H1 (cell line): ENCODE measurements at regions not wholly inside any gene's neighbourhood (a gene's known extent, or its start where the extent isn't known, plus 50 kb on each side); places are given as distances from the start of the nearest gene placed in this dataset.

ENCODE experiments used
- CTCF ChIA-PET: fragments of 300-600 bp; sonication (Branson Sonifier 250); formaldehyde crosslinking; loops from one replicate; lab custom pipeline; 2021; ENCODE audit not compliant: partially characterized antibody; lab: Charles Lee
- POLR2A ChIA-PET: fragments of 300-600 bp; sonication (Branson Sonifier 250); formaldehyde crosslinking; loops from one replicate; lab custom pipeline; 2021; ENCODE audit warnings: inconsistent platforms; ENCODE audit not compliant: partially characterized antibody; lab: Charles Lee
- DNase-seq, 2 experiments: peaks; one replicate each; pipeline versions ENCODE4 v3.0.0 to v3.0.0-alpha.2; 2010 to 2022; ENCODE audit warnings: low spot score in 2 of 2, low read depth in 1 of 2, mixed read lengths in 1 of 2
- FAIRE-seq: peaks from 2 replicates; lab custom pipeline; 2011; peaks lifted over from hg19 to GRCh38; lab: Jason Lieb, UNC
- H2AFZ ChIP-seq: 2 replicates; pipeline ENCODE4 v1.8.1; 2012; ENCODE audit warnings: low read length, inconsistent platforms
- H2AK5ac ChIP-seq: 2 replicates; pipeline ENCODE4 v1.6.1; 2013; ENCODE audit warnings: low read depth, low read length
- H2BK120ac ChIP-seq: replicated peaks from 2 replicates; pipeline ENCODE3; 2013; ENCODE audit warnings: low read depth, low read length, inconsistent platforms
- H2BK12ac ChIP-seq: 2 replicates; pipeline ENCODE4 v1.6.1; 2013; ENCODE audit warnings: low read depth, low read length
- H2BK15ac ChIP-seq: 2 replicates; pipeline ENCODE4 v1.6.1; 2013; ENCODE audit warnings: low read length
- H2BK20ac ChIP-seq: 2 replicates; pipeline ENCODE4 v1.6.1; 2013; ENCODE audit warnings: low read length
- H2BK5ac ChIP-seq: 2 replicates; pipeline ENCODE4 v1.6.1; 2013; ENCODE audit warnings: low read depth, low read length
- H3K14ac ChIP-seq: 2 replicates; pipeline ENCODE4 v1.6.1; 2013; ENCODE audit warnings: inconsistent platforms; ENCODE audit not compliant: insufficient read length
- H3K18ac ChIP-seq: 2 replicates; pipeline ENCODE4 v1.6.1; 2013; ENCODE audit warnings: low read length; ENCODE audit errors: extremely low read depth
- H3K23ac ChIP-seq: 2 replicates; pipeline ENCODE4 v1.6.1; 2013; ENCODE audit warnings: inconsistent platforms; ENCODE audit not compliant: insufficient read length
- H3K23me2 ChIP-seq: 2 replicates; pipeline ENCODE4 v1.6.1; 2013; ENCODE audit warnings: low read depth, low read length
- H3K27ac ChIP-seq: 2 replicates; pipeline ENCODE4 v1.6.1; 2011; ENCODE audit warnings: low read depth, low read length, inconsistent platforms
- H3K27me3 ChIP-seq, 4 experiments: replicated peaks in 1 of 4; 1 replicate in 1 of 4; 2 replicates in 3 of 4; pipeline versions ENCODE4 v1.6.1 to v1.8.1; 2011 to 2013; ENCODE audit warnings: low read length in 3 of 4, mild to moderate bottlenecking in 3 of 4, inconsistent platforms in 2 of 4, mixed read lengths in 2 of 4, moderate library complexity in 1 of 4; ENCODE audit not compliant: control insufficient read depth in 3 of 4, insufficient read depth in 3 of 4; ENCODE audit errors: extremely low read depth in 1 of 4
- H3K36me3 ChIP-seq, 4 experiments: 2 replicates each; pipeline versions ENCODE4 v1.6.1 to v1.8.1; 2011 to 2013; ENCODE audit warnings: mild to moderate bottlenecking in 4 of 4, low read length in 3 of 4, moderate library complexity in 2 of 4, control low read depth in 1 of 4, inconsistent platforms in 1 of 4; ENCODE audit not compliant: insufficient read depth in 4 of 4, control insufficient read depth in 2 of 4
- H3K4ac ChIP-seq: replicated peaks from 2 replicates; pipeline ENCODE3; 2013; ENCODE audit warnings: low read length, low read depth, mixed read lengths, inconsistent platforms; ENCODE audit not compliant: insufficient read length
- H3K4me1 ChIP-seq, 4 experiments: replicated peaks in 1 of 4; 1 replicate in 1 of 4; 2 replicates in 3 of 4; pipeline versions ENCODE4 v1.6.1 to v1.8.1; 2011 to 2013; ENCODE audit warnings: low read length in 3 of 4, inconsistent platforms in 2 of 4, mixed read lengths in 1 of 4; ENCODE audit not compliant: insufficient read depth in 4 of 4, control insufficient read depth in 3 of 4
- H3K4me2 ChIP-seq, 2 experiments: 2 replicates each; pipeline versions ENCODE4 v1.6.1 to v1.8.1; 2011 to 2013; ENCODE audit warnings: low read depth in 2 of 2, low read length in 2 of 2, control low read depth in 1 of 2, inconsistent platforms in 1 of 2, mild to moderate bottlenecking in 1 of 2; ENCODE audit not compliant: insufficient read depth in 1 of 2
- H3K4me3 ChIP-seq, 4 experiments: fragments of 200-600, 300-600 bp in 1 of 4; sonication (generic), shearing (Covaris generic), sonication (Bioruptor Twin) in 1 of 4; 2 replicates each; pipeline versions ENCODE4 v1.5.1 to v1.8.1; 2011 to 2016; ENCODE audit warnings: low read length in 4 of 4, low read depth in 3 of 4, control low read depth in 2 of 4, inconsistent platforms in 2 of 4, mild to moderate bottlenecking in 2 of 4, mixed read lengths in 1 of 4, moderate library complexity in 1 of 4; ENCODE audit not compliant: insufficient read depth in 2 of 4; ENCODE audit errors: extremely low read depth in 1 of 4
- H3K56ac ChIP-seq: replicated peaks from 2 replicates; pipeline ENCODE3; 2013; ENCODE audit warnings: low read depth, mild to moderate bottlenecking, mixed read lengths, low read length, inconsistent platforms; ENCODE audit not compliant: insufficient read length
- H3K79me1 ChIP-seq: 2 replicates; pipeline ENCODE4 v1.6.1; 2013; ENCODE audit warnings: low read depth, low read length, control low read depth
- H3K79me2 ChIP-seq, 2 experiments: 2 replicates each; pipeline versions ENCODE4 v1.6.1 to v1.8.1; 2012 to 2013; ENCODE audit warnings: low read length in 2 of 2, mild to moderate bottlenecking in 2 of 2, inconsistent platforms in 1 of 2; ENCODE audit not compliant: insufficient read depth in 2 of 2, control insufficient read depth in 1 of 2
- H3K9ac ChIP-seq, 4 experiments: replicated peaks in 1 of 4; 1 replicate in 1 of 4; 2 replicates in 3 of 4; pipeline versions ENCODE4 v1.6.1 to v1.8.1; 2011 to 2013; ENCODE audit warnings: low read depth in 3 of 4, low read length in 3 of 4, control low read depth in 2 of 4, mild to moderate bottlenecking in 2 of 4, moderate library complexity in 2 of 4, inconsistent platforms in 1 of 4; ENCODE audit errors: extremely low read depth in 1 of 4
- H3K9me3 ChIP-seq, 2 experiments: 2 replicates each; pipeline versions ENCODE4 v1.6.1 to v1.8.1; 2012 to 2013; ENCODE audit warnings: mild to moderate bottlenecking in 2 of 2, moderate library complexity in 2 of 2, control low read depth in 1 of 2, inconsistent platforms in 1 of 2, low read depth in 1 of 2, low read length in 1 of 2, mixed read lengths in 1 of 2; ENCODE audit not compliant: insufficient read depth in 2 of 2
- H4K20me1 ChIP-seq, 2 experiments: replicated peaks in 1 of 2; 2 replicates each; pipeline versions ENCODE3 to v1.8.1; 2011 to 2013; ENCODE audit warnings: inconsistent platforms in 2 of 2, low read length in 2 of 2, mild to moderate bottlenecking in 1 of 2; ENCODE audit not compliant: insufficient read depth in 2 of 2, control insufficient read depth in 1 of 2
- H4K5ac ChIP-seq: 2 replicates; pipeline ENCODE4 v1.6.1; 2013; ENCODE audit warnings: low read length, low read depth, mixed read lengths, inconsistent platforms; ENCODE audit not compliant: insufficient read length
- H4K8ac ChIP-seq: 2 replicates; pipeline ENCODE4 v1.8.0; 2013; ENCODE audit warnings: mild to moderate bottlenecking, moderate library complexity, low read length, inconsistent platforms; ENCODE audit not compliant: insufficient read depth; ENCODE audit errors: extremely low read depth
- H4K91ac ChIP-seq: replicated peaks from 2 replicates; pipeline ENCODE3; 2013; ENCODE audit warnings: low read length, mixed read lengths, inconsistent platforms; ENCODE audit not compliant: insufficient read length
- ASH2L ChIP-seq: fragments of 200-600, 300-600 bp; sonication (generic); IDR thresholded peaks from one replicate; pipeline ENCODE4 v1.7.1; 2017; ENCODE audit warnings: low read length
- BRCA1 ChIP-seq: IDR thresholded peaks from 2 replicates; pipeline ENCODE4 v1.6.1; 2012; ENCODE audit warnings: low read depth, low read length, improper control_type of control experiment
- CBX8 ChIP-seq: fragments of 300-800, 300-1000 bp; sonication (generic); IDR thresholded peaks from 2 replicates; pipeline ENCODE4 v1.7.1; 2016; ENCODE audit warnings: low read depth, low read length, borderline replicate concordance
- CEBPB ChIP-seq: IDR thresholded peaks from 2 replicates; pipeline ENCODE4 v1.6.1; 2012; ENCODE audit warnings: low read depth, low read length
- CHD2 ChIP-seq: IDR thresholded peaks from 2 replicates; pipeline ENCODE4 v1.6.1; 2012; ENCODE audit warnings: low read length, improper control_type of control experiment
- CTBP2 ChIP-seq: IDR thresholded peaks from 2 replicates; pipeline ENCODE4 v1.7.0; 2011; ENCODE audit warnings: borderline replicate concordance, mild to moderate bottlenecking, moderate library complexity, mixed read lengths, low read length; ENCODE audit not compliant: insufficient read depth, insufficient read length
- FOSL1 ChIP-seq: IDR thresholded peaks from 2 replicates; pipeline ENCODE4 v1.6.1; 2011; ENCODE audit warnings: mild to moderate bottlenecking, low read depth, low read length, moderate library complexity; ENCODE audit not compliant: insufficient read depth
- KDM4A ChIP-seq: IDR thresholded peaks from one replicate; pipeline ENCODE4 v1.7.1; 2012; ENCODE audit warnings: low read depth, mild to moderate bottlenecking, moderate library complexity, low read length, inconsistent platforms; ENCODE audit not compliant: severe bottlenecking
- RFX5 ChIP-seq: IDR thresholded peaks from 2 replicates; pipeline ENCODE4 v1.6.1; 2011; ENCODE audit warnings: low read depth, low read length, improper control_type of control experiment, borderline replicate concordance
- RXRA ChIP-seq: IDR thresholded peaks from 2 replicates; pipeline ENCODE4 v1.6.1; 2011; ENCODE audit warnings: low read depth, mild to moderate bottlenecking, low read length, moderate library complexity; ENCODE audit not compliant: insufficient read depth
- WGBS, 2 experiments: shearing (Covaris generic) in 1 of 2; methylation state at CpG; one replicate each; pipeline versions ENCODE4 v1.1.6 to v1.1.7; 2013 to 2015; ENCODE audit warnings: low lambda C conversion rate in 2 of 2, mixed read lengths in 2 of 2, inconsistent platforms in 1 of 2, low coverage in 1 of 2, missing lambda C conversion rate in 1 of 2; ENCODE audit not compliant: insufficient replicate concordance in 2 of 2, insufficient coverage in 1 of 2, insufficient read length in 1 of 2; ENCODE audit errors: extremely low coverage in 1 of 2, missing lambda C conversion rate in 1 of 2; 5-methylcytosine and 5-hydroxymethylcytosine counted together
- TF ChIP-seq, protein P1 (sequence below): IDR thresholded peaks from 2 replicates; pipeline ENCODE4 v1.6.1; 2011; ENCODE audit warnings: low read length, improper control_type of control experiment

DNA sequence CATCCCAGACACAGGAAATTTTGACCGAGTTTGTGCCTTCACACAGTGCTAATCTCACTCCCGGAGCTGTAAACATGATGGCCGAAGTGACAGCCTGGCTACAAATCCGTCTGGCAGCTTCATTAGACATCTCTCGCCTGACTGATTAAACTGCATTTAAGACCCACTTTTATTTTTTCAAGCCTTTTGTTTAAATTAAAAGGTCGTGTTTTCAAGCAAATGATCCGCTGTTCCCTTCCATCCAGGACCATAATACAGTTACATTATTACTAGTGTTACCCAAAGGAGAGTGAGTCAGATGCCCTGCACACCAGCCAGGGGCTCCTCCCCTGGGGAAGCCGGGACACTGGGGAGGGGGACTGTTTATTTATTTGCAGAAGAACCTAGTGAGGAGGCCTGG lies 200.2 kb downstream of the EXOC5 start:
- 80% methylated on average over 8 of the region's 8 CpGs; no CpG with 5 or more reads in 1 of the 2 experiments for WGBS, 2 experiments
- no peak overlapping the region for H3K4me2 ChIP-seq
- FAIRE-seq = no peak
- H4K8ac ChIP-seq = no peak overlapping the region
- H2AFZ ChIP-seq = no peak overlapping the region
- H2AK5ac ChIP-seq = no peak overlapping the region
- H3K79me1 ChIP-seq = no peaks in the 10 kb centered on the region
- H2BK120ac ChIP-seq = no peak overlapping the region
- no peaks in the 10 kb centered on the region; the same call in 1 of the 2 replicates for H3K23me2 ChIP-seq
- H3K23ac ChIP-seq = no peak overlapping the region
- H4K5ac ChIP-seq = no peak overlapping the region
- no peak for DNase-seq
- CTCF ChIA-PET = interaction anchor here (0.6 to 1.8 kb wide), 9 partner anchors 12 to 333 kb away, joined by 3 to 8 read pairs (median 3); no protein-coding TSS in a partner anchor
- H3K27ac ChIP-seq = no peak overlapping the region
- H3K79me2 ChIP-seq = no peaks in the 10 kb centered on the region
- no peaks in the 10 kb centered on the region for H3K9me3 ChIP-seq
- H2BK5ac ChIP-seq = no peak overlapping the region
- no peaks in the 10 kb centered on the region for H3K36me3 ChIP-seq
- H4K91ac ChIP-seq = no peak overlapping the region
- H3K14ac ChIP-seq = no peak overlapping the region
- TF ChIP-seq, protein P1, sequence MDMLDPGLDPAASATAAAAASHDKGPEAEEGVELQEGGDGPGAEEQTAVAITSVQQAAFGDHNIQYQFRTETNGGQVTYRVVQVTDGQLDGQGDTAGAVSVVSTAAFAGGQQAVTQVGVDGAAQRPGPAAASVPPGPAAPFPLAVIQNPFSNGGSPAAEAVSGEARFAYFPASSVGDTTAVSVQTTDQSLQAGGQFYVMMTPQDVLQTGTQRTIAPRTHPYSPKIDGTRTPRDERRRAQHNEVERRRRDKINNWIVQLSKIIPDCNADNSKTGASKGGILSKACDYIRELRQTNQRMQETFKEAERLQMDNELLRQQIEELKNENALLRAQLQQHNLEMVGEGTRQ = no peak
- TF ChIP-seq ASH2L (no peak), RXRA (no peak), CHD2 (no peak), CTBP2 (no peak), KDM4A (no peak), FOSL1 (no peak), BRCA1 (no peak), RFX5 (no peak), CBX8 (no peak), CEBPB (no peak)
- peaks cover 0 to 11% (median 3%) of the 10 kb centered on the region in 4 experiments; a peak in 3 of 7 replicates for H3K4me1 ChIP-seq
- no peak overlapping the region for H2BK12ac ChIP-seq
- H4K20me1 ChIP-seq = no peaks in the 10 kb centered on the region
- H3K4me3 ChIP-seq = no peak overlapping the region
- POLR2A ChIA-PET = no interaction called here
- H3K9ac ChIP-seq = no peak overlapping the region
- no peak overlapping the region for H2BK20ac ChIP-seq
- no peak overlapping the region for H3K4ac ChIP-seq
- H3K27me3 ChIP-seq = no peaks in the 10 kb centered on the region
- no peak overlapping the region for H3K18ac ChIP-seq
- H3K56ac ChIP-seq = no peak overlapping the region
- H2BK15ac ChIP-seq = no peak overlapping the region
